Right lobe of liver (tissue), 4 donors: ENCODE measurements at regions not wholly inside any gene's neighbourhood (a gene's known extent, or its start where the extent isn't known, plus 50 kb on each side); places are given as distances from the start of the nearest gene placed in this dataset.

ENCODE experiments used
- POLR2A ChIP-seq: fragments of 450-650 bp; IDR thresholded peaks from one replicate; pipeline ENCODE4 v1.6.1; 2017; ENCODE audit warnings: antibody characterized with exemption, mild to moderate bottlenecking
- TF ChIP-seq, protein P1 (sequence below), 4 donors: fragments of 200-600 bp in 3 of 4; fragments of 450-650 bp in 1 of 4; IDR thresholded peaks; one replicate each; pipeline versions ENCODE4 v1.5.1 to v1.8.0; 2016 to 2022; ENCODE audit warnings: antibody characterized with exemption in 4 of 4, mild to moderate bottlenecking in 2 of 4
- donor health status: DM: no; HTN: no; CAD: no.
- donor health status: DM: no; HTN: no; CAD: no.
- donor health status: DM: no; HTN: yes; CAD: no.

DNA sequence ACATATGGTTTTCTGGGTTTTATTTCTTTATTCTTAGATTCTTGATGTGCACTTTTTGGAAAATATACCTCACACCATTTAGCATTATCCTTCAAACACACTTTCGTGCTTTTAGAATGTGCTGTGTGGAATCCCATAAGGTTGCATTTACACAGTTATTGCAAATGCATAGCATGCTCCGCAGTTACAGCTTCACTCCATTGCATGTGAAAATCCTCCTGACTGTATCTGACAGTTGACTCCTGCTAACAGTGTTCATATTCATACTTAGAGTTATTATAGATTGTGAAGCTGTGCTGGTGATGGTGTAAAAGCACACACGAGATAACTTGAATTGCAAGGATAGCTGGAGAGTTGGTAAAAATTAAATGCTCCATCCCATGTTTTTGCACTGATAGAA, 811.5 kb upstream of the TENM3 start:
- TF ChIP-seq POLR2A: no peak
- TF ChIP-seq, protein P1, sequence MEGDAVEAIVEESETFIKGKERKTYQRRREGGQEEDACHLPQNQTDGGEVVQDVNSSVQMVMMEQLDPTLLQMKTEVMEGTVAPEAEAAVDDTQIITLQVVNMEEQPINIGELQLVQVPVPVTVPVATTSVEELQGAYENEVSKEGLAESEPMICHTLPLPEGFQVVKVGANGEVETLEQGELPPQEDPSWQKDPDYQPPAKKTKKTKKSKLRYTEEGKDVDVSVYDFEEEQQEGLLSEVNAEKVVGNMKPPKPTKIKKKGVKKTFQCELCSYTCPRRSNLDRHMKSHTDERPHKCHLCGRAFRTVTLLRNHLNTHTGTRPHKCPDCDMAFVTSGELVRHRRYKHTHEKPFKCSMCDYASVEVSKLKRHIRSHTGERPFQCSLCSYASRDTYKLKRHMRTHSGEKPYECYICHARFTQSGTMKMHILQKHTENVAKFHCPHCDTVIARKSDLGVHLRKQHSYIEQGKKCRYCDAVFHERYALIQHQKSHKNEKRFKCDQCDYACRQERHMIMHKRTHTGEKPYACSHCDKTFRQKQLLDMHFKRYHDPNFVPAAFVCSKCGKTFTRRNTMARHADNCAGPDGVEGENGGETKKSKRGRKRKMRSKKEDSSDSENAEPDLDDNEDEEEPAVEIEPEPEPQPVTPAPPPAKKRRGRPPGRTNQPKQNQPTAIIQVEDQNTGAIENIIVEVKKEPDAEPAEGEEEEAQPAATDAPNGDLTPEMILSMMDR (IDR thresholded peaks at IDR 0.05): no peak
